BE2C (cell line): ENCODE measurements at regions not wholly inside any gene's neighbourhood (a gene's known extent, or its start where the extent isn't known, plus 50 kb on each side); places are given as distances from the start of the nearest gene placed in this dataset.

Source experiments
- DNase-seq: peaks from one replicate; pipeline ENCODE4 v3.0.0-alpha.2; 2020
- H3K27me3 ChIP-seq: fragments of 250-450 bp; sonication (Bioruptor Pico); 2 replicates; pipeline ENCODE4 v1.5.1; 2020; ENCODE audit warnings: mild to moderate bottlenecking
- H3K36me3 ChIP-seq: fragments of 250-450 bp; sonication (Bioruptor Pico); 2 replicates; pipeline ENCODE4 v1.5.1; 2020; ENCODE audit warnings: mild to moderate bottlenecking
- H3K4me1 ChIP-seq: fragments of 250-450 bp; sonication (Bioruptor Pico); 2 replicates; pipeline ENCODE4 v1.5.1; 2020
- H3K4me3 ChIP-seq: 2 replicates; pipeline ENCODE4 v1.5.1; 2011; ENCODE audit warnings: low read depth, low read length
- H3K9me3 ChIP-seq: fragments of 250-450 bp; sonication (Bioruptor Pico); 2 replicates; pipeline ENCODE4 v1.5.1; 2020
- CTCF ChIP-seq: IDR thresholded peaks from 2 replicates; pipeline ENCODE4 v1.5.1; 2012; ENCODE audit warnings: mild to moderate bottlenecking, low read depth, low read length

DNA sequence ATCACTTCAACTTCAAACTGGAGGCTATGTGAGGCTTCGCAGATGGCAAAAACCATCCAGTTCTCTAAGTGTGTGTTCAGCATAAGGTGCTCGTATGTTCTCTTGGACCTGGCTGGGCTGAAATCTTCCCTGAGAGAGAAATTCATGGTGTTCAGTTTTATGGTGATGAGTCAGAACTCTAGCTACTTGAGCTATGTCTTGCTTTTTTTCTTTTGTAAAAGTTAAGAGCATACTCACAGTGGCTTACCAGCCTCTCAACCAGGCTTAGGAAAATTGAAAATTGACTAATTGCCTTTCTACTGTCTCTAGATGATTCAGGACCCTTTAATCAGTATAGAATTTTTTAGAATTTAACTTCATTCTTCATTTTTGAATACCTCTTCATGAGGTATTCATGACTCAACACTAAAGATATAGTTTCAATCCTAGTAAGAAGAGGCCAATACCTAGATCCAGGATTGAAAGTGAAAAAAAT is 617.5 kb downstream of the TBL1XR1 start:
- Histone ChIP-seq H3K36me3 (no peaks in the 10 kb centered on the region), H3K4me1 (no peaks in the 10 kb centered on the region), H3K4me3 (no peak overlapping the region), H3K27me3 (no peaks in the 10 kb centered on the region), H3K9me3 (no peaks in the 10 kb centered on the region)
- DNase-seq = no peak
- no peak for TF ChIP-seq CTCF

DNA sequence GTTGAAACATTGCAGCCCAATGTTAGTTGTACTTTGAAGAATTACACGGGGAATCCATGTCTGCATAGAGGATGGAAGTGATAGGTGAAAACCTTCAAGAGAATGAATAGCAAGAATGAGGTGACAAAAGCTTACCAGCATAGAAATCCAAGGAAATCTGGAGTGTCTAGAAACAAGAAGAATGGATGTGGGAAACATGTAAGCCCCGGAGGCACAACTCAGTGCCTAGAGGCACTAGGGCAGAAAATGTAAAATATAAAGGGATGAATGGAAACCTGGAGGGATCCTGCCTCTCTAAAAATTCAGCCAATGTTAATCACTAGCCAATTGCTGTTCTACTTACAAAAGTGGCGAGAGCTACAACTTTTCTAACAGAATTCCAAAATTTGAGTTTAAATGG is 619.0 kb downstream of the TBL1XR1 start:
- H3K4me1 ChIP-seq = no peaks in the 10 kb centered on the region
- H3K9me3 ChIP-seq = no peaks in the 10 kb centered on the region
- no peak overlapping the region for H3K4me3 ChIP-seq
- no peak for DNase-seq
- no peaks in the 10 kb centered on the region for H3K27me3 ChIP-seq
- TF ChIP-seq CTCF = no peak
- H3K36me3 ChIP-seq = no peaks in the 10 kb centered on the region

DNA sequence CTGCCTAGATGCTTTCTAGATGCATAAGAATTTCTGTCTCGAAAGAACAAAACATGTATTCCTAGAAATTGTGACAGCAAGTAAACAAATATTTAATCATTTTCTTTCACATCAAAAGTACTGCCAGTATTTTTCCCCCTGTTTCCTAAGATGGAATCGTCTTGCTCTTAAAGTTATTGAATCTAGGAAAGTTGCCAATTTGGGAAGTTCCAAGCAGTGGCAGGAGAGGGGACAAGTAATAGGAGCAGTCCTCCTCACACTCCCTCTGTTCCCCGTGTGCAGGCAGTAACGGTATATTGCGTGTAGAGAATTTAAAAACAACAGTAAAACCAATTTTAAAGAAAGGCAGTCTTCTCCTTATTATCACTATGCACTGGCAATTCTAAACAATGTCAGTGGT is 619.8 kb downstream of the TBL1XR1 start:
- TF ChIP-seq CTCF = no peak
- Histone ChIP-seq H3K4me1 (no peaks in the 10 kb centered on the region), H3K9me3 (no peaks in the 10 kb centered on the region), H3K36me3 (no peaks in the 10 kb centered on the region), H3K4me3 (no peak overlapping the region), H3K27me3 (no peaks in the 10 kb centered on the region)
- DNase-seq = no peak

DNA sequence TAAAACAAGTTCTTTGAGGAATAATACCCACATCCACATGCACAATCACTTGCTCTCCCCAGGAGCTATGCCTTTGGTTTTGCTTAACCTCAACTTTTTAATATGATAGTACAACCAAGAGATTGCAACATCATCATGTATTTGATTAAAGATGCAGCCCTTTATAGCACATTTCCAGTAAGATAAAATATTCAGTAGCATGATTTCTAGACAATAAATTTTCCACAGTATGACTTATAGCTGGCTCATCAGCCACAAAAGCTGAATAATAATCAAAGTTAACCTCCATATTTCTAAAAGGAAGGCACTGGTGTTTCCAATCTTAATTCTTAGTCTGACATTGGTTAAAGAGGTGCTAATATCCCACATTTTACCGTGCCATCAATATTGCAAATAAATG is 622.5 kb downstream of the TBL1XR1 start:
- no peak overlapping the region for H3K4me3 ChIP-seq
- no peak for DNase-seq
- TF ChIP-seq CTCF = no peak
- H3K27me3 ChIP-seq = no peaks in the 10 kb centered on the region
- peaks cover 19% of the 10 kb centered on the region for H3K4me1 ChIP-seq
- H3K36me3 ChIP-seq = no peaks in the 10 kb centered on the region
- no peaks in the 10 kb centered on the region for H3K9me3 ChIP-seq

- DNase-seq = no peak
- H3K36me3 ChIP-seq = no peaks in the 10 kb centered on the region
- no peaks in the 10 kb centered on the region for H3K9me3 ChIP-seq
- H3K4me1 ChIP-seq = peaks cover 21% of the 10 kb centered on the region
- no peak overlapping the region for H3K4me3 ChIP-seq
- H3K27me3 ChIP-seq = no peaks in the 10 kb centered on the region
- no peak for TF ChIP-seq CTCF
These were observed 625.4 kb downstream of the TBL1XR1 start for GRCh38 chr3:176571926-176572325.

DNA sequence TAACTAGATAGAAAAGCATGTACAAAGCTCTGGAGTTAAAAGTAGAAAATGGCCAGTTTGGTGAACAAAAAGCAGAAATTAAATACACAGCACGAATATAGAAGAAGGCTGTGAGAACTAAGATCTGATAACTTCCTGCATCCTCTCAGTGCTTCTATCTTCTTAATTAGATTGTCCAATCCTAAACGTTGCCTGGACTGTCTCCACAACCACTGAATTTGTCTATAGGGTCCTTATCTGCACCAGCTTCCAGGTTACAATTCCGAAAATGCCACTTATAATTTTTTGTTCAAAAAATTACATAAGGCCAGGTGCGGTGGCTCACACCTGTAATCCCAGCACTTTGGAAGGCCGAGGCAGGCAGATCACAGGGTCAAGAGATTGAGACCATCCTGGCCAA is 626.3 kb downstream of the TBL1XR1 start:
- no peaks in the 10 kb centered on the region for H3K9me3 ChIP-seq
- no peaks in the 10 kb centered on the region for H3K36me3 ChIP-seq
- peaks cover 21% of the 10 kb centered on the region for H3K4me1 ChIP-seq
- TF ChIP-seq CTCF = no peak
- peak; percentile 18 for DNase-seq
- H3K4me3 ChIP-seq = no peak overlapping the region
- no peaks in the 10 kb centered on the region for H3K27me3 ChIP-seq
